ENCODE measurements at regions not wholly inside any gene's neighbourhood (a gene's known extent, or its start where the extent isn't known, plus 50 kb on each side); places are given as distances from the start of the nearest gene placed in this dataset.

DNA sequence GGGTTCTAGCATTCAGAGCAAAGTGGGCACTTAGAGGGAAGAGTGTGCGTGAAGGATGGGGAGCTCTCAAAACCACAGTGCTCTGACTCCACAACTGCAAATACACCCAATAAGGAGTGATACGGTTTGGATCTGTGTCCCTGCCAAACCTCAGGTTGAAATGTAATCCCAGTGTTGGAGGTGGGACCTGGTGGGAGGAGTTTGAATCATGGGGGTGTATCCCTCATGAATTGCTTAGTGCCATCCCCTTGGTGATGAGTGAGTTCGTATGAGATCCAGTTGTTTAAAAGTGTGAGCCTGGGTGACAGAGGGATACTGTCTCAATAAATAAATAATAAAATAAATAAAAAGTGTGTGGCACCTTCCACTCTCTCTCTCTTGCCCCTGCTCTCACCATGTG is 50.3 kb upstream of the CCDC85A start:
- intact Hi-C loops (cut with DNase I; ENCODE audit: low total_unique reads) = loop anchor here (10.0 kb wide), 1 partner anchor 419 kb away; no protein-coding TSS in a partner anchor
- Histone ChIP-seq H3K36me3 (no peaks in the 10 kb centered on the region), H3K27ac (no peak overlapping the region), H3K9me3 (no peaks in the 10 kb centered on the region), H3K27me3 (no peaks in the 10 kb centered on the region), H3K4me1 (no peaks in the 10 kb centered on the region), H3K4me3 (no peak overlapping the region)
- TF ChIP-seq, protein P1, sequence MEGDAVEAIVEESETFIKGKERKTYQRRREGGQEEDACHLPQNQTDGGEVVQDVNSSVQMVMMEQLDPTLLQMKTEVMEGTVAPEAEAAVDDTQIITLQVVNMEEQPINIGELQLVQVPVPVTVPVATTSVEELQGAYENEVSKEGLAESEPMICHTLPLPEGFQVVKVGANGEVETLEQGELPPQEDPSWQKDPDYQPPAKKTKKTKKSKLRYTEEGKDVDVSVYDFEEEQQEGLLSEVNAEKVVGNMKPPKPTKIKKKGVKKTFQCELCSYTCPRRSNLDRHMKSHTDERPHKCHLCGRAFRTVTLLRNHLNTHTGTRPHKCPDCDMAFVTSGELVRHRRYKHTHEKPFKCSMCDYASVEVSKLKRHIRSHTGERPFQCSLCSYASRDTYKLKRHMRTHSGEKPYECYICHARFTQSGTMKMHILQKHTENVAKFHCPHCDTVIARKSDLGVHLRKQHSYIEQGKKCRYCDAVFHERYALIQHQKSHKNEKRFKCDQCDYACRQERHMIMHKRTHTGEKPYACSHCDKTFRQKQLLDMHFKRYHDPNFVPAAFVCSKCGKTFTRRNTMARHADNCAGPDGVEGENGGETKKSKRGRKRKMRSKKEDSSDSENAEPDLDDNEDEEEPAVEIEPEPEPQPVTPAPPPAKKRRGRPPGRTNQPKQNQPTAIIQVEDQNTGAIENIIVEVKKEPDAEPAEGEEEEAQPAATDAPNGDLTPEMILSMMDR (IDR thresholded peaks at IDR 0.05) = no peak
- TF ChIP-seq POLR2A (IDR thresholded peaks at IDR 0.05) (no peak), POLR2AphosphoS5 (IDR thresholded peaks at IDR 0.05) (no peak), EP300 (IDR thresholded peaks at IDR 0.05; ENCODE audit: low read depth) (no peak)
- in situ Hi-C loops (cut with MboI; ENCODE audit: low pct_ligation_motif_present in 1 of 4, low pct_unique_long_range_greater_than_20kb in 1 of 4, low sequenced_read_pairs in 3 of 4) = loop anchor here in 1 of 4 donors (25.0 kb wide), 1 partner anchor 421 kb away; no protein-coding TSS in a partner anchor
- WGBS, 2 donors (ENCODE audit: low coverage in 1 of 2) = 30 to 61% methylated on average over 2 to 3 of the region's 3 CpGs
- no peak for DNase-seq

DNA sequence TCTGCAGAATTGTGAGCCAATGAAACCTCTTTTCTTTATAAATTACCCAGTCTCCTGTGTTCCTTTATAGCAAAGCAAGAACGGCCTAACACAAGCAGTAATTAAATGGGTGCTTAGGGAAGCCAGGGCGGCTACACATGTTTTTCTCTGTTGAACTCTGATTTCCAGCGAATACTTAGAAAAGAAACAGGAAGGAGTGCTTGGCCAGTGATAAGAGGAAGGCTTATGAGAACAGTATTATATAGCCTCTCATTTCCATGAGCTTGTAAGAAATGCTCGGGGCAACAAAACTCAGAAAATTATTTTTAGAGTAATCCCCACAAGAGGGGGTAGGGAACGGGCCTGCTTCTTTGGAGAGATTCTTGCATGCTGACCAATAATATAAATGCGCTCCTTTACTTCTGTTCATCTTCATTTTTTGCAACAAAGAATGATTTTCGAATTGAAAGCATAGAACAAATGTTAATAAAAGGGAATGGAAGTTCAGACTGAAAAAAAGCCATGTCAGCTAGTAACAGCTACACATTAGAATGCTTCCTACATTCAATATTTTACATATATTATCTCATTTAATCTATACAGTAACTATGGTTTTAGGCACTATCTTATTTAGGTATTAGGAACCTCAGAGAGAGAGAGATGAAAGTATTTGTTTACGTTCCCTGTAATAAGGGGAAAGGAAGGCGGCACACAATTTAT is 49.7 kb upstream of the CCDC85A start:
- WGBS, 2 donors (ENCODE audit: low coverage in 1 of 2) = 53% methylated on average over 8 to 9 of the region's 9 CpGs
- in situ Hi-C loops (cut with MboI; ENCODE audit: low pct_ligation_motif_present in 1 of 4, low pct_unique_long_range_greater_than_20kb in 1 of 4, low sequenced_read_pairs in 3 of 4) = loop anchor here in 1 of 4 donors (25.0 kb wide), 1 partner anchor 422 kb away; no protein-coding TSS in a partner anchor
- Histone ChIP-seq H3K36me3 (no peaks in the 10 kb centered on the region), H3K27ac (no peak overlapping the region), H3K4me3 (no peak overlapping the region), H3K4me1 (no peaks in the 10 kb centered on the region), H3K9me3 (no peaks in the 10 kb centered on the region), H3K27me3 (no peaks in the 10 kb centered on the region)
- TF ChIP-seq EP300 (IDR thresholded peaks at IDR 0.05; ENCODE audit: low read depth) = no peak
- TF ChIP-seq POLR2AphosphoS5 (IDR thresholded peaks at IDR 0.05) = no peak
- TF ChIP-seq POLR2A (IDR thresholded peaks at IDR 0.05) = no peak
- TF ChIP-seq, protein P1 (IDR thresholded peaks at IDR 0.05) = no peak
- no peak for DNase-seq
- intact Hi-C loops (cut with DNase I; ENCODE audit: low total_unique reads) = loop anchor here (10.0 kb wide), 1 partner anchor 419 kb away; no protein-coding TSS in a partner anchor

Small RNA genes in the stretch of these regions (small RNA-seq; reads per million reads assigned to genes)
- gene MIR216A (0 to 0.42 (median 0.09) reads per million in 4 donors), gene MIR216B (0 reads per million in 4 donors), gene MIR217 (0 reads per million in 4 donors)

Measured in transverse colon (tissue), 4 donors.